Endometrium (tissue), 2 donors: ENCODE measurements at regions not wholly inside any gene's neighbourhood (a gene's known extent, or its start where the extent isn't known, plus 50 kb on each side); places are given as distances from the start of the nearest gene placed in this dataset.
"Not testable (repeated sequence)": the region's sequence is repeated elsewhere in the genome, so short reads cannot be mapped to it uniquely, and the experiment has no call there.

Experiments
- FAIRE-seq: peaks from 2 replicates; lab custom pipeline; 2012; peaks lifted over from hg19 to GRCh38; lab: Jason Lieb, UNC
- donor health status: control.
- donor health status: control.

DNA sequence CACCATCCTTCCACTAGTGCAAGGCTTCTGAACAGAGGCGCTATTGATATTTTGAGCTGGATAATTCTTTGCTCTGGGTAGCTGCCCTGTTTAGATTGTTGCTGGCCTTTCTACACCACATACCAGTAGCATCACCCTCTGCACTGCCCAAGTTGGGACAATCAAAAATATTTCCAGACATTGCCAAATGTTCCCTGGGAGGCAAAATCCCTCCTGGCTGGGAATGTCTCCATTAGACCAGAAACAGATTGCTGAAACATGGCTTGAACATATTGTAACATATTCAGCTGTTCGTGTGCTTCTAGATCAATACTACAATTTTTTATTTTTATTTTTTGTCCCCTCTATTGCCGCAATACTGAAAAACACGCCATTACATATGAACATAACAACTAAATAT is 174.6 kb downstream of the ABCA8 start:
- FAIRE-seq: no peak

DNA sequence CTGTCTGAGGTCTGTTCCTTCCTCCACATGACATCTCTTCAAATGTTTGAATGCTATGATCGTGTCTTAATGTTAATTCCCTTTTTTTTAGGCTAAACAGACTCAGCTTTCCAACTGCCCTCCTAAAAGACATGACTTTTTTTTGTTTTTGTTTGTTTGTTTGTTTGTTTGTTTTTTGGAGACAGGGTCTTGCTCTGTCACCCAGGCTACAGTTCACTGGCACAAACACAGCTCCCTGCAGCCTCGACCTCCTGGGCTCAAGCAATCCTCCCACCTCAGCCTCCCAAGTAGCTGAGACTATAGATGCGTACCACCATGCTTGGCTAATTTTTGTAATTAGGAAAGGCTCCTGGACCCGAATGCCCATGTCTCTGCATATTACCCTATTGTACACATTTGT is 176.5 kb downstream of the ABCA8 start:
- no peak for FAIRE-seq

GRCh38 chr17:68777856-68778694 is 176.9 kb upstream of the FAM20A start:
- no peak for FAIRE-seq

DNA sequence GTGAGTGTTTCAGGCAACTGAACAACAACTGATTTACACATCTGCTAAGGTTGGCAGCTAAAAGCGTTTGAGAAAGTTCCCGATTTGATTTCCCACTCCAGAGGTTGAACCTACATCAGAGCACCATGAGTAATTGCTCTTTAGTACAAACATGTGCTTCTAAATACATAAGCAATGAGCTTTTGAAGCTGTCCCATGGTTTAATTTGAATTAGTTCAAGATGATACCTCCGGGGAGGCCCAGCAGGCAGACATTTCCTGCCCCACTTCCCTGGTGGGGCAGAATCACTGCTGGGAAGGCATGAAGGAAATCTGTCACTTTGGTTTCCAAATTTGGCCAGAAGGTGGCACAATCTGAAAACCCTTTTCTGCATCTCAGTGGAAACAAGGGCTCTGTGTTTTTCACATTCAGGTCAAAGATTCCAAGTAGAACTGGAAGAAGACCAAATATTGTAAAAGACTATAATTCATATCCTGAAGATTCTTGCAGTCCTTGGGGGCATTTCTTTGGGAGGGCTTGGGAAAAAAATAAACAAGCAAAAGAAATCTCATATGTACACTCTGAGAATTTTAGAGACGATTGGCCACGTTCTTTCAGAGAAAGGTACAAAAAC is 176.2 kb upstream of the FAM20A start:
- FAIRE-seq: peak; percentile 94

DNA sequence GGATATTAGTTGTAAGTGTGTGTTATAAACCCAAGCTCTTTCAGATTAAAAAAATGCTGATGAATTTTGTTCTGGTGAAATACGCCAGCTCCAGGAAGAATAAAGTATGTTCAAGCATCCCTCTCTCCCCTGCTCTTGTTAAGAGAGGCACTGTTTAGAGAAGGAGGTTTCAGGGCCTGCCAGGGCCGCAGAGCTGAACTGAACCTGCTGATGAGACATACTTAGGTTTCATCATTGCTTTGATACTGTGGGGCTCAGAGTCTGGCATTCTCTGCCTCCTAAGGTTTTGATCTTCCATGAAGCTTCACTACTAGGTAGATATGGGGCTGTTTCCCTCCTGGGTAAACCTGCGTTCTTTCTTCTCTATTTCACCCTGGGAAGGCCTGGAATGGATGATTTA is 175.3 kb upstream of the FAM20A start:
- no peak for FAIRE-seq

DNA sequence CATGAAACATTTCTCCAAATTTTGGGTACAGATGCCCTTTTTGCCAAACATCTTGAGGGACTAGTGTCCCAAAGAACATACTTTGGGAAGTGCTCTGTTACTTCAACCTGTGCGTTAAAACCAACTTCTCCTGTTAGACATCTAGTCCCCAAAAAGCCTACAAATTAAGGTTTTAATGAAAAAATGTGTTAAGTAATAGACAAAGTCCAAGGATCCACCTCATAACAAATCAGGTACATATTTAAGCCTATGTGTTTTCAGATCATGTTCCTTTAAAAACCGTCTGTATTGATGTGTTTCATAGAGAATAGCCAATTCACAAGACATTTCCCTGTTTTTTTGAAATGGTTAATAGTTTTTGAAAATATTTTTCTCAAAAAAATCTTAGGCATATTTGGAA is 174.8 kb upstream of the FAM20A start:
- FAIRE-seq: no peak

GRCh38 chr17:68775318-68775717 is 174.2 kb upstream of the FAM20A start:
- no peak for FAIRE-seq

GRCh38 chr17:68771867-68772515 is 170.8 kb upstream of the FAM20A start:
- peak; percentile 66 for FAIRE-seq

- FAIRE-seq: no peak
Observed at GRCh38 chr17:68768804-68769203, 167.6 kb upstream of the FAM20A start.

- FAIRE-seq: no peak
Observed at GRCh38 chr17:68766640-68767039, 165.5 kb upstream of the FAM20A start.

DNA sequence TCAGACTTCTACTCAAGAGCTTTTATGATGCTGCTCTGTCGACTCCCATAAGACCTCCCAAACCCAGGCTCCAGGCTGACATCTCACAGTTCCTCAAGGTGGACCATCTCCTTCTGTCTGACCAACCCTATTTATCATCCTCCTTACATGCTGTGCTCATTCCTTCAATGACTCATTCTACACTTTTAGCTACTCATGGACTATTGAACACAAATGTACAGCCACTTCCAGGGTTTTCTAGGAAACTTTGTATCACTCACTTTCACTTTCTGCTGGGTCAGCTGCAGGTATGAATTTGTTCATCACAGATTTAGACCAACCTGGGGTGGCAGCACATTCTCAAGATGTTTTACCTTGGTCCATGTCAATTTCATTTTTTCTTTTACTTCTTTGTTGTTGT is 162.4 kb upstream of the FAM20A start:
- FAIRE-seq: no peak

DNA sequence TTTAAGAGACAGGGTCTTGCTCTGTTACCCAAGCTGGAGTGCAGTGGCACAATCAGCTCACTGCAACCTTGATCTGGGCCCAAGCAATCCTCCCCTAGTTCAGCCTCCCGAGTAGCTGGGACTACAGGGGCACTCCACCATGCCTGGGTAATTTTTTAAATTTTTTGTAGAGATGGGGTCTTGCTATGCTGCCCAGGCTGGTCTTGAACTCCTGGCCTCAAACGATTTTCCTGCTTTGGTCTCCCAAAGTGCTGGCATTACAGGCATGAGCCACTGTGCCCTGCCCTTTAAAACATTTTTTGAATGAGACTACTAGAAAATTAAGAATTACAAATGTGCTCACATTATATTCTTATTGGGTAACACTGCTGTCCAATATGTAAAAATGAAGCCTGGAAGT is 161.7 kb upstream of the FAM20A start:
- no peak for FAIRE-seq

DNA sequence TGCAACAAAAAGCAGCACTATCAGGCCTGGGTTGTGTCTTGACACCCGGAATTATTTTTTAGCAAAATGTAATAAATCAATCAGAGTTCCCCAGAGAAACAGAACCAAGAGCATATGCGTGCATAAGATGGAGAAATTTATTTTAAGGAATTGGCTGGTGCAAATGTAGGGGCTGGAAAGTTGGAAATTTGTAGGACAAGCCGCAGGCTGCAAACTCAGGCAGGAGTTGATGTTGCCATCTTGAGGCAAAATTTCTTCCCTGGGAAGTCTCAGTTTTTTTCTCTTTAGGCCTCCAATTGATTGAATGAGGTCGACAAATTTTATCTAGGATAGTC is 158.9 kb upstream of the FAM20A start:
- no peak for FAIRE-seq

GRCh38 chr17:68759343-68760140 is 158.4 kb upstream of the FAM20A start:
- FAIRE-seq: peak; percentile 88

GRCh38 chr17:68759002-68759342 is 157.8 kb upstream of the FAM20A start:
- FAIRE-seq: no peak

DNA sequence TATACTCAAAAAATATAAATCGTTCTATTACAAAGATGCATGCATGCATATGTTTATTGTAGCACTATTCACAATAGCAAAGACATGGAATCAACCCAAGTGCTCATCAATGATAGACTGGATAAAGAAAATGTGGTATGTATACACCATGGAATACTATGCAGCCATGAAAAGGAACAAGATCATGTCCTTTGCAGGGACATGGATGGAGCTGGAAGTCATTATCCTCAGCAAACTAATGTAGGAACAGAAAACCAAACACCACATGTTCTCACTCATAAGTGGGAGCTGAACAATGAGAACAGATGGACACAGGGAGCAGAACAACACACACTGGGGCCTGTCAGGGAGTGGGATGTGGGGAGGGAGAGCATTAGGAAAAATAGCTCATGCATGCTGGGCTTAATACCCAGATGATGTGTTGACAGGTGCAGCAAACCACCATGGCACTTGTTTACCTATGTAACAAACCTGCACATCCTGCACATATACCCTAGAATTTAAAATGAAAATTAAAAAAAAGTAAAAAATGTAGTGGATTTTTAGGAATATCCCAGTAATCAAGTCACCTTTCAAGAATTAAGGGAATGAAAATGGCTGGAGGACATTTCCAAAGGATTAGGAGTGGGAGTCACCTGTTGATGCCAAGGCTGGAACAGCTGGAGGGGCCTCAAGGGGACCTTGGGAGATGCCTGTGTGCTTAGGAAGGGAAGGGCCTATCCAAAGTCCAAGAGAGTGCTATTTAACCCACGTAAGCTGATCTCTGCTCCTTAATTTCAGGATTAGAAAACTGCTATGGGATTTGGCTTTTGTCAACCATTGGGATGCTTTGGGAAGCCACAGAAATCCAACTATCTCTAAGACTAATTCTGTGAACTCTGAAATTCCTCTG is 156.9 kb upstream of the FAM20A start:
- FAIRE-seq: not testable (repeated sequence)

GRCh38 chr17:68753985-68754769 is 153.0 kb upstream of the FAM20A start:
- no peak for FAIRE-seq

DNA sequence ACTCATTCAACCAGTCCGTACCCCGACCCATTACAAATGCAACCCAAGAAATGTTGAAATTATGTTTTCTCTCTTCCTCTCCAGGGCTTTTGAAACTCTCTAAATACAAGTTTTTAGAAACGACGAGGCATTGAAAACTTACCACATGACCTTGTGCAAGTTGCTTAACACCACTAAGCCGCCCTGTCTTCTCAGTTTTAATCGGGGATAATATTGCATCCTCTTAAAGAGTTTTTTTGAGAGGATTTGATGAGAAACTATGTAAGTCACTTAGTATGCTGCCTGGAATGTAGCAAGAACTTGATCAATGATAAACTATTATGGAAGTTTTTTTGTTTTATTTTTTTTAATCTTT is 149.0 kb upstream of the FAM20A start:
- no peak for FAIRE-seq

DNA sequence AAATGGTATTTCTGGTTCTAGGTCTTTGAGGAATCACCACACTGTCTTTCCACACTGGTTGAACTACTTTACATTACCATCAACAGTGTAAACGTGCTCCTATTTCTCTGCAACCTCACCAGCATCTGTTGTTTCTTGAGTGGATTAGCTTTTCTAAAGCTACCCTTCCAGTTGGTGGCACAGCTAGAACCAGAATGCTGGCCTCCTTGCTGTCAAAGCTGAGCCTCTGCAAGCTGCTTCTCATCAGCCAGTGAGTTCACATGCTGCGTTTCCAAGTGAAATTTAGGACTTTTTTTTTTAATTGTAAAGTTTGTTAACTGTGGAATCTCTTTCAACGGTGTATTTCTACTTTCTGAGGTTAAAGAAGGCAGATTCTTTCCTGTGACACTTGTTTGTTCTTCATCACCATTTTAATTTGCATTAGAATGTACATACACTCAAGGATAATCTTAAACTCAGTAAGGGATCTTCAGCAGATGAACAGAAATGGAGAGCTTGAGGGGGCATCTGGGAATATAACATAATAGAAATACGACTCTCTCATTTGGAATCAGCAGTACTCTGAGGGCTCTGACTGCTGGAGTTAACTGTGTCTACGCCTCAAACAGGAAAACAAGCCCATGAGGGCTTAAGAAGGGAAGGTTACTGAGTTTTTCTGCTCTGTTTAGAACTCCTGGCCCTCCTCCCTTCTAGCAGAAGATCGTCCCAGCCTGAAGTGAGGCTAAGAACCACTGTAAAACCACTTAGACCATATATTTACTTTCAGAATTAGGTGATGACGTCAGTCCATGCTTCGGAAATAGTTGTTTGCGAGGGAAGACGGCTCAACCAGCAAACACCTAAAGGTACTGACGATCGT is 148.4 kb upstream of the FAM20A start:
- FAIRE-seq: no peak

- no peak for FAIRE-seq
Observed at GRCh38 chr17:68748381-68748780, 147.2 kb upstream of the FAM20A start.
